ENCODE measurements at regions not wholly inside any gene's neighbourhood (a gene's known extent, or its start where the extent isn't known, plus 50 kb on each side); places are given as distances from the start of the nearest gene placed in this dataset.
A peak's percentile ranks its signal among the peaks of the same experiment; 100 is the strongest.

DNA sequence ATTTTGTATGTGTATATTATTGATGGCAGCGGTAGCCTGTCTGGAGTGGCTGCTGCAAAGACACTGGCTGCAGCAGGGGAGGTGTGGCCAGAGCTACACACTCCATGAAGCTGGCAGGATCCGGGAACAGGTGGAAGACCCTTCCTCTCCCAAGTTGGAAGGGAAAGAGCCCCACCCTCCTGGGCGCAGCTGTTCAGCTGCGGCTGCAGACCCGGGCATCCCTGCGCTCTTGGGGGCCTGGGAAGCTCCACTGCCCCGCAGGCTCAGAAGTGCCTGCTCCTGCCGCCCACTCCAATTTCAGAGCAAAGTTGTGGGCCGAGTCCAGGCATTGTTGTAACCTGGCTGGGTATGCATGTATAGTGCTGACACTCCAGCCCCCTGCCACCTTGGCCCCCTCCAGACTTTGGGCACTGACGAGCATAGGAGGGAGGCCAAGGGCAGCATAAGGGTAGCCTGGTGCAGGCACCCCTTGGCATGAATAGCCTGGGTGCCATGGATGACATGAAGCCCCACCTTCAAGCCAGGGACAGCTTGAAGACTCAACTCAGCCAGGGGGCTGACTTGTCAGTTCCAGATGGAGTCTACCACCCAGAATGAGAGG is 90.7 kb upstream of the TMEM168 start:
- no peak for DNase-seq

- DNase-seq: no peak
Measured at GRCh38 chr7:112877691-112878460, 87.7 kb upstream of the TMEM168 start.

GRCh38 chr7:112876877-112877276 is 86.7 kb upstream of the TMEM168 start:
- DNase-seq: no peak

DNA sequence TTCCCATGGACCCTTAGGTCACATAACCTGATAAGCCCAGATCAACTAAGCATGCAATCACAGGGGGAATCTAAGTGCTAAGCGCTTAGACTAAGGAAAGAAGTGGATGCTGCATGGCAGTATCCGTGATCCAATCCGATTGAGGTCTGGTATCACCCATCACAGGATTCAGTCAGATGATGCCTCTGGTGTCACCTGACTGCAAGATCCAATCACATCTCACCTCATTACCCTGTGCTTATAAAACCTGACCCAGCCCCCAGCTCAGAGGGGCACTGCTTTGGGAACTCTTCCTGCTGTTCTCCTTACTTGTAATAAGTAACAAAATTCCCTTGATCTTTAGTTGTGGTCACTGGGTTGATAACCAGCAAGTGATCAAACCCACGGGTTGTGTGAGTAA is 84.7 kb upstream of the TMEM168 start:
- DNase-seq: no peak

- DNase-seq: no peak
Measured at GRCh38 chr7:112873831-112874553, 83.8 kb upstream of the TMEM168 start.

- DNase-seq: peak; percentile 0
Measured at GRCh38 chr7:112869111-112869774, 79.0 kb upstream of the TMEM168 start.

DNA sequence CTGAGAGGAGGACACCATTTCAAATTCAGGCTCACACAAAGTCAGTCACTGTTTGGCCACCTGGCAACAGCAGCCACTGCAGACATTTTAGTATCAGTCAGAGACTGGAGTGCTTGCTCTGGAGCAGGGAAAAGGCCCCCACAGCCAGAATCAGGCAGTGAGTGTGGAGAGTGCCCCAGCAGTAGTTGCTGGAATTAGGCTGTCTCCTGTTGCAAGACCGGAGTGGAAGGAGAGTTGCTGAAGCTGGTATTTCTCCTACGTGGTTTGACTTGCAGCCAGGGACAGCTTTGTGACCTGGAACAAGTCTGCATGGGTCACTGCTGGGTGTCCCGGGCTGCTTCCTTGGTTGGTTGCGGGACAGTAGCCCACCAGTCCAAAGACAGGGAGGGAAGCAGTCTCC is 78.4 kb upstream of the TMEM168 start:
- no peak for DNase-seq

- DNase-seq: no peak
Measured at GRCh38 chr7:112866424-112866823, 76.2 kb upstream of the TMEM168 start.

- DNase-seq: no peak
Measured at GRCh38 chr7:112864380-112864779, 74.2 kb upstream of the TMEM168 start.

GRCh38 chr7:112858838-112859237 is 68.6 kb upstream of the TMEM168 start:
- DNase-seq: no peak

GRCh38 chr7:112855227-112855626 is 65.0 kb upstream of the TMEM168 start:
- DNase-seq: no peak

DNA sequence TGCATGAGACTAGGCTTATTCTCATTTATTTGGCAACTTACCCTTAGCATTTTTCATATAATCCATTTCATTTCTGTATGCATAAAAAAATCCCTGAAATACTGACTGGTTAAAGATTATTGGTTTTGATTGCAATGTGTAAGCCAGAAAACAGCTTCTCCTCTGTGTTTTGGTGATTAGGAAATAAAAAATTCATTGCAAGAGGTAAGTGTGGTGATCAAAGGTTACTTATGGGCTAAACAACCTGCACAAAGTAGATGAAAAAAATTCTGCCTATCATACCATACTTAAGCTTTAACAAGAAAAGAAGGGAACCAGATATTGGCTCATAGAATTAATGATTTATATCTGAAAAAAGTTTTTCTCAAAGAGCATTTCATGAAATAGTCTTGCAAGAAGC is 64.0 kb upstream of the TMEM168 start:
- DNase-seq: no peak

DNA sequence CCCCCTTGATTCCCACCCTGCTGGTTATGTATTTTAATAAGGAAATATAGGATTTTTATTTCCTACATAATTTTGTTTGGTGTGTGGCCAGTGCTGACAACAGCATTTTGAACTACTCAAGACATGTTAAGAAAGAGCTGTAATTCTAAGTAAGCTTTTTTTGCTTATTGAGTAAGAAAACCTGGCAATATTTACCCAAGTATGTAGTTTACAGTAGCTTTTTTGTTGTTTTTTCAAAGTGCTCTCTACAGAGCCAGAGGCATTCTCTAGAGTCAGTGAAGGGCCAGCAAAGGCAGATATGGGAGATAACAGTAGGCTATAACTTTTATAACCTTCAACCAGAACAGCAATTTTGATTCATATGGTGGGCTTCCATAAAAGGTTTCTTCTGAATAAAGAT is 63.2 kb upstream of the TMEM168 start:
- no peak for DNase-seq

GRCh38 chr7:112843151-112843550 is 53.0 kb upstream of the TMEM168 start:
- DNase-seq: no peak

Measured in NCI-H1694 (cell line).